Esophagus squamous epithelium (tissue), 4 donors: ENCODE measurements at regions not wholly inside any gene's neighbourhood (a gene's known extent, or its start where the extent isn't known, plus 50 kb on each side); places are given as distances from the start of the nearest gene placed in this dataset.

ENCODE experiments used
- CTCF ChIP-seq, 6 experiments: fragments of 450-650 bp in 4 of 6; fragments of 200-600 bp in 2 of 6; sonication (generic) in 2 of 6; IDR thresholded peaks; one replicate each; pipeline ENCODE4 v1.5.1; 2016 to 2019; ENCODE audit warnings: antibody characterized with exemption in 6 of 6, mild to moderate bottlenecking in 4 of 6, moderate library complexity in 4 of 6
- POLR2A ChIP-seq, 4 donors: fragments of 450-650 bp; IDR thresholded peaks; one replicate each; pipeline ENCODE4 v1.6.1; 2017; ENCODE audit warnings: antibody characterized with exemption in 4 of 4, mild to moderate bottlenecking in 4 of 4, moderate library complexity in 3 of 4

DNA sequence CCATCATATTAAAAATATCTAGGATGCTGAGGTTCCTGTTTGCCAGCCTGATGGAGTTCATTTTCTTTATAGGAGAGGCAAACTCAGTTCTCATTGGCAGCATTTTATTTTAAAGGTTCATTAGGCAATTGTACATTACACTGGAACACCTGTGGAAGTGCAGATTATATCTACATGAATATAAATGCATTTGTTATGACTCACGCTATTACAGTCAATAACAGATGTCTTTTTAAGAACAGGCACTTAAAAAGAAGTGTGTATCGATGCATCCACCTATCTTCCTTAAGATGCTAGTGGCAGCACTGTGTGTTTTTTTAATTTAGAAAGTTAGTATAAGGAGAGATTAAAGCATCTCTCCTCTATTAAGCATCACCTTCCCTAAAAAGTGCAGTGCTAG lies 276.5 kb downstream of the PRDM2 start:
- TF ChIP-seq CTCF (IDR thresholded peaks at IDR 0.05) (no peak), POLR2A (IDR thresholded peaks at IDR 0.05) (no peak)
